PFSK-1 (cell line): ENCODE measurements at regions not wholly inside any gene's neighbourhood (a gene's known extent, or its start where the extent isn't known, plus 50 kb on each side); places are given as distances from the start of the nearest gene placed in this dataset.

ENCODE experiments used
- FOXP2 ChIP-seq: optimal IDR thresholded peaks from 2 replicates; pipeline ENCODE3; 2011; ENCODE audit warnings: borderline replicate concordance, control low read depth, inconsistent platforms; ENCODE audit not compliant: insufficient read depth; ENCODE audit errors: extremely low read length, extremely low read depth
- POLR2AphosphoS5 ChIP-seq: IDR thresholded peaks from 2 replicates; pipeline ENCODE4 v1.6.1; 2012; ENCODE audit warnings: low read depth, mild to moderate bottlenecking, control low read depth, low read length, moderate library complexity
- REST ChIP-seq, 2 experiments: IDR thresholded peaks; 2 replicates each; pipeline versions ENCODE4 v1.6.1 to v1.8.0; 2011 to 2012; ENCODE audit warnings: low read depth in 2 of 2, low read length in 2 of 2, control low read depth in 1 of 2, inconsistent platforms in 1 of 2, mild to moderate bottlenecking in 1 of 2, moderate library complexity in 1 of 2; ENCODE audit not compliant: insufficient read depth in 1 of 2

- TF ChIP-seq FOXP2 (no peak), POLR2AphosphoS5 (no peak), REST (IDR thresholded peaks at IDR 0.05; ENCODE audit: insufficient read depth in 1 of 2, low read depth in 2 of 2, low read length in 2 of 2) (no peak)
Measured at GRCh38 chr5:133698646-133699526, 86.5 kb upstream of the FSTL4 start.
